M059J (cell line): ENCODE measurements at regions not wholly inside any gene's neighbourhood (a gene's known extent, or its start where the extent isn't known, plus 50 kb on each side); places are given as distances from the start of the nearest gene placed in this dataset.

Source experiments
- DNase-seq: peaks from one replicate; pipeline ENCODE4 v3.0.0-alpha.2; 2012; ENCODE audit warnings: low read depth

DNA sequence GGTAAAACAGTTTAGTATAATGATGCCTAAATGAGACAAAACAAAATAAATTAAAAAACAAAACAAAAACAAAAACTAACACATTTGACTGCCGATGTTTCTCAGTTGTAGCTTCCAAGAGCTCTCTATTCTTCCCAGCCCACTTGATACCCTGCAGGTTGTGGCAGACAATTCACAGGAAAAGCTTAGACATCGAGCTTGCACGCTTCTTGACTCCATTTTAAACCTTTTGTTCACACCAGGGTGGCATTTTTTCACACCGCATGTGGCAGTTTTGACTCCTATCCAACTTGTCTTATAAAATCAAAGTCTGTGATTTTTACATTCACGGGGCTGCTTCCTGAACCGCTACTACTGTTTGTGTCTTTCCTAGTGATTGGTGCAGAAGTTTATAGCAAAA, 575.9 kb downstream of the USP25 start:
- peak; percentile 42 for DNase-seq

DNA sequence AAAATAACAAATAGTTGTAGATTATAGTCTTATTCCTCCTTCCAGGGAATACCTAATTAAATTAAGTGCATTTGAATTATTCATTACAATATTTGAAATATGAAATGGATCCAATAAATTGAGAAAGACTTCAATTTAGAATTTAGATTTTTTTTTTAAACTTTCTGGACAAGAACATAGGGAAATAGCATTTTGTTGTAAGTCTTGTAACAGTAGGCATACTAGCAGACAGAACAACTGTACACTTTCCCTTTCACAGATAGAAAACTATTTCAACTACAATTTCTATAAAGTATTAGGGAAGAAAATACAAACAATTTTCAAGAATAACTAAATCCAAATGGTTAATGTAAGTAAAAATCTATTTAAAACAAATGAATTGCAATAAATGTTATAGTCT, 577.5 kb downstream of the USP25 start:
- DNase-seq, result no peak

DNA sequence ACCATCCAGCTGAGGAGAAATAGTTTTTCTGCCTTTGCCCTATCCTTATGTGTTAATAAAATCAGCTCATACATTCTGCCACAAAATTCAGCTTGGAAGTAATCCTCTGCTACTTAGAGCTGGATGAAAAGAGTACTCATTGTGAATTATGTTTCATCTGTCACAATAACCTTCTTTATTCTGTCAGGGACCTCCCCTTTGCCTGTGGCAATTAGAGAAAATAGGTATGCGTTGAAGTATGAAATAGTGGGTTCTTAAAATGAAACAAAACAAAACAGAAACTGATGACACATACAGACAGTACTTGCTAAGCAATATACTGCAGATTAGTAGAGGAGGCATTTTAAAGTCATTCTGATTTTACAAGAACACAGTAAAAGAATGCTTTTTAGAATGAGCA, 578.5 kb downstream of the USP25 start:
- peak; percentile 61 for DNase-seq

DNA sequence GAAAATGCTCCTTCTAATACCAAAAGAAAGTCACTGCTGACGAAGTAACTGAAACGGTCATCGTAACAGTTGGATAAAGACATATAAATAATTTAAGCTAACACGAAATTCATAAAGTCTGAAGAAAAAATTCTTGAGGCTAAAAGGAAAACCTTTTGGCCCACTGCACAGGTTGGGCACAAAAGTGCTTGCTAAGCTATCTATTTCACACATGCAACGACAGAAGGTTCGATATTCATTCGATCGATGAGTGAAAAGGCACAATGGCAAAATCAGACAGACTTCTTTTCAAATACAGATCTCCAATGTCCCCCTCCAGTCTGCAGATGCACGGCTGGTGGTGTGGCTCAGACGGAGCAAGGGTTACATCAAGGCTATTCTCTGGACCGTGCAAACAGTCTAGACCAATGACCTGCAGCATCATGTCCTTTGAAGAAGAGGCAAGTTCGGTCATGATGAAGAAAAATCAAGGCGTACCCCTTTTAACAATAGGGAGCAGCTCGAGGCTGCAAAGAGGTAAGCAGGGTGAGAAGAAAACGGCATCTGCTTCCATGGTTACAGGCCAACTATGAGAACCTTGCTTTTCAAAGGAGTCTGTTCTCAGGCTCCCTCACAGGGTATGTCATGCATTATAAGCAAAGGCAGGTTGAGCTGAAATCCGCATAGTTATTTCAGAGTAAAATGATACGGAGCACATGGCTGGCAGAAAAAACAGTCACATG, 579.6 kb downstream of the USP25 start:
- no peak for DNase-seq

DNA sequence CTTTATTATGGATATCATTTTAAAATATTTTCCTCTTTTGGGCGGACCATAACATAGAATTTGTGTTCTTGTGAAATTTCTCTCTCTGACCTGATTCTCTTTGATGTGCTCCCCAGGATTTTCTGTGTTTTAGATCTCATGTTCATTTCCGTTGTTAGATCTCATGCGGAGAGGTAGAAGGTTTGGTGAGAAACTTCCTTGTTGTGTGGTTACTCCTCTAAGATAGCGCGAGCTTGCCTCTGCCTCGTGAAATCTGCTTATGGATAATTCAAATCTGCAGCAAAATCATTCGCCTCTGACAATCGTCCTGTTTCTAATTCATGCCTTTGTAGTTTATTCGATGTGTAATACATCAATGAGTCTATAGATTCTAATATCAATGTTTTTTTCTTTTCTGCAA, 580.4 kb downstream of the USP25 start:
- DNase-seq, result no peak

DNA sequence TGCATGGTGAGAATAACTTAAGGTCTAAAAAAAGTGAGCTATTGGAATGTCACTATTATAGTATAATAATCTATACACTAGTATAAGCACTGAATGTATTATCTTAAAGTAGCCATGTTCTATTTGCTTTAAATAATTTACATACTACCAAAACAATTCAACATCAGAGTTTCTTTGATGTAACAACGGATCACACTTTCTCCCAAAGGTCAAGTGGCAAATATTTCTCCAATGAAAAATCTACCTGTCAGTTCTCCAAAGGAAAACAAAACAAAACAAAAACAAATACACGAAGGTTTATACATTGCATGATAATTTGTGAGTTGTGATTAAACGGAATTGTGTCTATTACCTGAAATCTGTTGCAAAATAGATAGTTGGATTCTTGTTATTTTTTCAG, 581.4 kb downstream of the USP25 start:
- DNase-seq, result no peak

DNA sequence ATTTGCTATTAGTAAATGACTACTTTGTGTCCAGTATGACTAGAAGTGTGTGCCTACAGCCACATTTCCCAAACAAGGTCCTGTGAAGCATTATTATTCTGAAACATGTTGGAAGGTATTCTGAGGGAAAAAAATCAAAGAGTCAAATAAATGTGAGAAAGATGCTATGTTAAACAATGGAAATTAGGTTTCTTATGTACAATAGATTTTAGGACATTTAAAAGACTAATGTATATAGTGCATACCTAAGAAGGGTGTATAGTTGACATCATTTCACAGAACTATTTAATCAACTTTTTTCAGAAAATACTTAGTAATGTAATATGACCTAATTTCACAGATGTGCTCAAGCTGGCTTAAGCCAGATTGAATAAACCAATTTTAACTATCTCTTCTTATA, 582.5 kb downstream of the USP25 start:
- no peak for DNase-seq

DNA sequence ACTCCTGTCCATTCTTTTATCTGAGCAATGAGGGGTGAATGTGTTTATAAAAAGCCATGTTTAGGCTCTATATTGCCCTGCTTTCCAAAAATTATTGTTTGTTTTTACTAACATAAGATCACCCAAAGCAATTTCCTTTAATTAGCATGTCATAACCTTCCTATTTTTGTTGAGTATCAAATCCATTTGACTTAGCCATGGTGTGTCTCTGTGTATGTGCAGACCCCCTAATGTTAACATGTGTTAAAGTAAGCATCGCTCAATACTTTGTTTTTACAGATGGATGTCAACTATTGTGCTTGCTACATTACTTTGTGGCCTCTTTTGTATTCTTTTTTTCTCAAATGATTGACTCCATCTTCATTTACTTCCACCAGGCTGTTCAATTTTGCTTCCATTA, 585.4 kb downstream of the USP25 start:
- no peak for DNase-seq

DNA sequence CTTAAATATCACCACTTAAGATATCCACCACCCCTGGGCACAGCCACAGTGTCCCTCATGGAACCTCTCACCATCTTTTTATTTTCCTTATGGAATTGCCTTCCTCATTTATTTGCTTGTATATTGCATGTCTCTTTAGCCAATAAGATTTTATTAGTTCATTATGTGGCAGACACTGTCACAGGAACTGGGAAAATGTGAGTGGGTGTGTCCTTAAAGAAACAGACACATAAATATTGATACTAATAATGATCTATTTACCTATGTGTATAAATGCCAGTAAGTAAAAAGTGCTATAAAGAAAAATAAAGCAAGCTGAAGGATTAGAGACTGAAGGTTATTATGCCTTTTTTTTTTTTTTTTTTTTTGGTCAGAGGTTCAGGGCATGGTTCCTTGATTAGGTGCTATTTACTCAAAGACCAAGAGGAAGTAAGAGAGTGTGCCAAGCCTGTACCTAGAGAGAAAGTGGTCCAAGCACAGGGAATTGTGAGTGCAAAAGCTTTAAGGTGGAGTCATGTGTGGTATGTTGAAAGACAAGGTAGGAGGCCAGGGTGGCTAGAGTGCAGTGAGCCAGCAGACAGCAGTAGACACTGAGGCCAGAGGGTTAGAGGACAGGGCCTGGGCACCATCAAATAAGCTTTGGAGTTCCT, 589.0 kb downstream of the USP25 start:
- DNase-seq, result no peak

DNA sequence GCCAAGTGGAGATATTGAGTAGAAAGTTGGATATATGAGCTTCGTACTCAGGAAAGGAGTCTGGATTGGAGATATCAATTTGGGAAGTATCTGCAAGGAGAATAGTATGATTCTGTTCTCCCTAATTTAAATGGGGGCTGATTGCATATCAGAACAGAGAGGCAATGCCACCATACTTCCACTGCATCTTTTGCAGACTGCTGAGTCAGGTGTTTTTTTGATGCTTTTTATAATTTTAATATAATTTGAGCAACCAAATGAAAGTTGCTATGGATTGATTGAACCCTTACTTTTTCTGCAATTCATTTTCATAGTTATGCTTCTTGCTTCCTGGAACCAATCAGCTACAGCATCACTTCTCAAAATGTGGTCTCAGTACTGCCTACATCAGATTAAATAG, 590.3 kb downstream of the USP25 start:
- no peak for DNase-seq

DNA sequence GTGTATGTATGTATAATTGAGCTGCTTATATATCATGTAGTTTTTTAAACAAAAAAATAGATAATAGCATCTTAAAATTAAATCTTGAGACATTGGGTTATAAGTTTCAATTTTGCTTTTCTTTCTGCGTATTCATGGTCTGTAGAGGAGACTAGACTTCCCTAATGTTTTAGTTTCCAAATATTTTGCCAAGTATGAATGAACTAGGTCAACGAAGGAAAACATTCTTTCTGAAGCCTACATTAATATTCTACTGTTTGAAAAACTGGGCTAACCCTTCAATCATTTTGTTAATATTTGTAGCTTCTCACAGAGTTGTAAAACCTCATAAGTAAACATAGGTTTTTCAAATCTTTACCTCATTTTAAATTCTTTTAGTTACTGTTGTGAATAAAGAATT, 592.7 kb downstream of the USP25 start:
- no peak for DNase-seq

DNA sequence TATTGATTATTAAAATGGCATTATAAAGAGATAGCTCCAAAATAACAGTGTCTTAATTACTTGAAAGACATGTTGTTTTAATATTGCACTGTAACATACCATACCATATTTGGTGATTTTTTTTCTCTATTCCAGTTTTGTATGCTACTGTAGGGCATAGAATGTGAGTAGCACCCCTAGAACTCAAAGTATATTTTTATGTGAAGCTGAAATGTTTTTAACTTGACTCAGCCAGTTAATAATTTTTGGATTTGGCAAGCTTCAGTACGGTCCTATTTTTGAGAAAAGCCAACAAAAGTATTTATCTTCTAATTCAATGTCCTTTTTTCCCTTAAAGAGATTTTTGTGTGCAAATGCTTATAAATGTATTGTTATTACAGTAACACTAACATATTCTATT, 593.8 kb downstream of the USP25 start:
- no peak for DNase-seq

DNA sequence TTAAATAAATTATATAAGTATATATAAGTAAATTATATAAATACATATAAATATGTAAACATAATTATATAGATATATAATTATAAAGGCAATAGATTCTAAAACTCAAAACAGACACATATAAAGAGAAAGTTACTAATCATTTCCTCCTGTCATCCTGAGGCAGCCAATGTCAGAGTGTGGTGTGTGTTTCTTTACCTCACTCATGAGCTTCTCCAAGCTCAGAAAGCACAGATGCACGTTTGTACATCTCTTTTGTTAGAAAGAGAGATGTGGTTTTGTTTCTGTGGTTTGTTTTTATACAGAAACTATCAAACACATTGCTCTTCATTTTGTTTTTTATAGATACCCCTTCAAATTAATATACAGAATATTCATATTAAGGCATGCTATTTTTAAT, 594.8 kb downstream of the USP25 start:
- DNase-seq, result no peak

DNA sequence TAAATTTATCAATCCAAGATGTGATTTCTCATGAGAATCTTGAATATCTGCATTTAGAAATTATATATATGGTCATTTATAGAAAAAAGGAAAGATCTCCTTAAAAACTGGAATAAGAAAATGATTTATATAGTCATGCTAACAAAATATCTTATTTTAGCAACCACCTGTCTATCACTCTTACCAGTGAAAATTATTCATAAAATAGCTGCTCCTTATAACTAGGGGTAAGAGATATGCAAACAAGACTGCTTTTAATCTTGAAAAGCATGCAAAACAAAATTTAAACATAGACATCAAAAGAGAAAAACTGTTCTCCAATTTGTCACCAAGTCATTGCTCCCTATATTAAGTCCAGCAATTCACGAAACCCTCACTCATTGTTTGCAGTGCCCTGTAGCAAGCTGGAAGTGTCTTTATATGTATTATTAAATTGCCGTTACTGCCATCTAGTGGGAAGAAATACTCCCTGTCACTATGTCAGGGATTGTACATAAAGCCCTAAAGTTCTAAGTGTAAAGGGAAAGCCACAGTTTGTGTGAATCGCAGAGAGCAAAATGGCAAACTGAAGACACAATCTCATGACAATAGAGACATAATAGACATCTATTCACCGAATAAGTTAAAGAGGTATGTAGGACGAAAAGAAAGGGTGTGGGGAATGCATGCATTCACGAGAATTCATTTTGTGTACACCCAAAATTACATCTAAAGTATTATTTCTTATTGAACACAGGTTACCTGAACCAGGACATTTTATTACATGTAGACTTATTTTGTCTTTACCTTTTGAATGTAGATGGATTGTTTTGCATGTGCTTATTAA, 600.5 kb downstream of the USP25 start:
- peak; percentile 80 for DNase-seq

DNA sequence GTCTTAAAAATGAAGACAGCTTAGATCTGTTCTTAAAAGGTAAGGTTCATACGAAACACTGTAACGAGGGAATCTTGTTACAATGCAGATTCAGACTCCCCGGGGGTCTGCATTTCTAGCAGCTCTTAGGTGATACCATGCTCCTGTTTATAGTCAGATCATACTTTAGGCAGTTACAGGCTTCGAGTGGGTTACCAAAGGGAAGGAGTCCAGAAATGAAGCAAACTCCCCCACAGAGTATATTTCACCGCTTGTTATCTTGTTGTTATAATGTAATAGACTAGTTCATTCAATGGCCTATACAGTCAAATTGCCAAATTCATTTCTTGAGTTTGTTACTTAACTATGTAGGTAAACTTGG, 601.1 kb downstream of the USP25 start:
- DNase-seq, result no peak

DNA sequence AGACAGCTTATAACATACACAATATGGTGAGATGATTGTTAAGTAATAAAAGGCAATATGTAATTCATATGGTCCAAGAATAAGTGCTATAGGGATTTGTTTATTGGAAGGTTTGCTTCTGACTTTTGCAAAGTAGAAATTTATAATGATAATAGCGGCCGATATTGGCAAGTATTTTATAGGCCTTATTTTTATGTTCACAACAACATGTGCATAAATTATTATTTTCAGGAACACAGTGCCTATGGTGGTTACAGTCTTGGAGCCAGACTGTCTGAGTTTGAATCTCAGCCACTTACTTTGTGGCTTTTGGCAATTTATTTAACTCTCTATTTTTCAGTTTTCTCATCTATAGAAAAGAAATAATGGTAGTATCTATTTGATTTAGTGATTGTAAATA, 607.5 kb downstream of the USP25 start:
- no peak for DNase-seq

DNA sequence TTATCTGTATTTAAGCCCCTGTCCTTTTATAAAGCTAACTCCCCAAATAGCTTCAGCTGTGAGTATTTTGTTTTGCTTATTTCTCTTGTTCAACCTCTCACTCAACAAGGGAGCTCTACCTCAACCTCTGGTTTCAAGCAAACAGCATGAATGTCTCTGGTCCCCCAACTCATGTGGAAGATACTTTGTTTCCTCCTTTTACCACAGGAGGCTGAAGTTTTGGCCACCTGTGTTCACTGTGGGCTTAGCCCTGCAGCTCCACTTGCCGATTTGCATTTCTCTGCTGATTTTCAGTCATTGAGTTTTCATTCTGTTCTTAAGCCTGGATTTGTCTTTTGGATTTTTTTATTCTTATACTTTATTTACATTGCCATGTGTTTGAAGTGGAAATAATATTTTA, 613.1 kb downstream of the USP25 start:
- DNase-seq, result no peak

DNA sequence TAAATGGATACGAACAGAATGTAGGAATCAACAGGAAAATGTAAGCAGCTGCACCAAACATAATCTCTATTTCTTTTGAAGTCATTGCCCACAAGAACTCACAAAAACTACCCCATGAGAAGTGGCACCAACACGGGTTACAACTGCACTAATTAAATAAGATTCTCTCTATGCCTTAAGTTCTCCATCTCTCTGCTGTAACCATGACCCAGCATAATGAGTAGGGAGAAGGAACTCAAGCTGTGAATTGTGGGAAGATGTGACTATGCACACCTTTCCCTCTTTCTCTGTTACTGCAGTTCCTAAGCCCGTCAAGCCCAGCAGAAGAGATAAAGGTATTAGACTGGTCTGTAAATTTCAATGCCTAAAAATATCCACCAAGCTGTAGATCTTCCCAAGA, 614.0 kb downstream of the USP25 start:
- DNase-seq, result no peak

DNA sequence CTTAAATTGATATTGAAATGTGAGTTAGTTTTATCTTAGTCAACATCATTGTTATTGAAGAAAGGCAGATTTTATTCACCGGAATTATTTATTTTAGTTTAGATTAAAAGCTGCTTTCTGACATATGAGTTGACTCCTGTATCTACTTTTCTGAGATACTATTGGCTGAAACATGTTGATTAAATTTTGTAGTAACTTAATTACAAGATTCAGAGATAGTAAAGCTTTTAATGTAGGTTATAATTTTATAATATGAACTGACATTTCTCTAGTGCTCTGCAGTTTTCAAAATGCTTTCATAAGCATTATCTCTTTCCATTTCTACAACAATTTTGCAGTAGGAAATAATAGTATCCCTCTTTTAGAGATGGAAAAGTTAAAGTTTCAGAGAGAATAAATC, 616.0 kb downstream of the USP25 start:
- DNase-seq, result no peak

DNA sequence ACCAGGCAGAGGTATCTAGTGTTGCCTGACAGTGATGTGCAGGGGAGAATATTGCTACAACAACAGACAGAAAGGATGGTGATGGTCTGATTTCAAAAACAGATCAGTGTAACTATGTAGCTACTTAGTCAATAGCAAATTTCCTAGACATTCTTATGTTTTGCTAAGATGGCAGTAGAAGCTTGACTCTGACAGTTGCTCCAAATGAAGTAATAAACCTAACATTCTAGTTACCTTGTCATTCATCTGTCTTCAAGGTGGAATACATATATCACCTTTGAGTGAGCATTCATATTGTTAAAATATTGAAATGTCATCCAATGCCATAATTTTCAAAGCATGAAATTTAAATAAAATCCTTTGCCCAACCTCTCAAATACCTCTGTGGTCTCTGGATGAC, 617.4 kb downstream of the USP25 start:
- DNase-seq, result no peak

DNA sequence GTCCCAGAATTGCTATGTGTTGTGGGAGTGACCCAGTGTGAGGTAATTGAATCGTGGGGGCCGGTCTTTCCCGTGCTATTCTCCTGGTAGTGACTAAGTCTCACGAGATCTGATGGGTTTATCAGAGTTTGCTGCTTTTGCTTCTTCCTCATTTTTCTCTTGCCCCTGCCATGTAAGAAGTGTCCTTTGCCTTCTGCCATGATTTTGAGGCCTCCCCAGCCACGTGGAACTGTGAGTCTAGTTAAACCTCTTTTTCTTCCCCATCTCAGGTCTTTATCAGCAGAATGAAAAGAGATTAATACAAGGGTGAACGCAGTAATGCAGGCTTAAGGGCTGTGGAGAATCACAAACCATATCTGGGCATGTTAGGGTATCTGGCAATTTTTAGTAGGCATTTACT, 624.0 kb downstream of the USP25 start:
- DNase-seq, result no peak

DNA sequence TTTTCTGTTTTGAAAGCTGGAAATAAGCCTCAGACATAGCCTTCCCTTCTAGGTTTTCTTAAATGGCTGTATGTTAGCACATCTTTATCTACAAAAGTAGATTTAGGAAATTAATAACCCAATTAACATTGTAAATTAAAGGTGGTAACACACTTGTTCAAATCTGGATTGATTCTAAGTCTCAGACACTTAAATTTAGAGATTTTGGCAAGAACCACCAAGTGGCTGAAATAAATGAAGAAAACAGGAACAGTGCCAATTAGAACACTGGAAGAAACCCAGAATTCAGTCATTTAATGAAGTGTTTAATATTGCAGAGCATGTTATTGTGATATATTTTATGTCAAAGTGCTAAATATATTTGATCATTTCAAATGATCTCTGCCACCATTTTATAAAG, 628.2 kb downstream of the USP25 start:
- no peak for DNase-seq

DNA sequence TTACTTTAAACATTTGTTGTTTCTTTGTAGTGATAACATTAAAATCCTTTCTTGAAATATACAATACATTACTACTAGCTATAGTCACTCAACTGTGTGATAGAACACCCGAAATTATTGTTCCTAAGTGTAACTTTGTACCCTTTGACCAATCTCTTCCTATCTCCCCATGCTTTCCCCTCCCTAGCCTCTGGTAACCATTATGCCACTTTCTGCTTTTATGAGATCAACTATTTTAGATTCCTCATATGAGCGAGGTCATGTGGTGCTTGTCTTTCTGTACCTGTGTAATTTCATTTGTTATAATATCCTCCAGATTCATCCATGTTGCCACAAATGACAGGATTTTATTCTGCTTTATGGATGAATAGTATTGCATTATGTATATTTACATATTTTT, 629.0 kb downstream of the USP25 start:
- no peak for DNase-seq
